Mesenchymal stem cell (in vitro differentiated cells and primary cell): ENCODE measurements at regions not wholly inside any gene's neighbourhood (a gene's known extent, or its start where the extent isn't known, plus 50 kb on each side); places are given as distances from the start of the nearest gene placed in this dataset.

Experiments
- DNase-seq: peaks from one replicate; pipeline ENCODE4 v3.0.0-alpha.2; 2013
- H2AFZ ChIP-seq: one replicate; pipeline ENCODE4 v1.6.1; 2013; ENCODE audit warnings: low read depth, mild to moderate bottlenecking, control low read depth, inconsistent platforms, low read length, moderate library complexity
- H2AK5ac ChIP-seq: 2 replicates; pipeline ENCODE4 v1.6.1; 2013; ENCODE audit warnings: low read length, moderate library complexity, mild to moderate bottlenecking, inconsistent platforms; ENCODE audit not compliant: severe bottlenecking
- H2BK120ac ChIP-seq: one replicate; pipeline ENCODE4 v1.6.1; 2013; ENCODE audit warnings: low read depth, mild to moderate bottlenecking, inconsistent platforms, low read length, moderate library complexity
- H2BK12ac ChIP-seq, 2 experiments: one replicate each; pipeline ENCODE4 v1.6.1; 2013; ENCODE audit warnings: inconsistent platforms in 2 of 2, low read length in 2 of 2, mild to moderate bottlenecking in 2 of 2, moderate library complexity in 2 of 2, control low read depth in 1 of 2
- H2BK15ac ChIP-seq: one replicate; pipeline ENCODE4 v1.6.1; 2013; ENCODE audit warnings: mild to moderate bottlenecking, low read depth, inconsistent platforms; ENCODE audit not compliant: poor library complexity, severe bottlenecking
- H2BK5ac ChIP-seq: 2 replicates; pipeline ENCODE4 v1.6.1; 2013; ENCODE audit warnings: low read depth, mild to moderate bottlenecking, low read length, control low read depth, inconsistent platforms; ENCODE audit not compliant: poor library complexity, severe bottlenecking
- H3K14ac ChIP-seq, 2 experiments: one replicate each; pipeline ENCODE4 v1.6.1; 2013; ENCODE audit warnings: inconsistent platforms in 2 of 2, low read length in 2 of 2, control low read depth in 1 of 2, mild to moderate bottlenecking in 1 of 2, moderate library complexity in 1 of 2
- H3K18ac ChIP-seq, 2 experiments: one replicate each; pipeline ENCODE4 v1.6.1; 2013; ENCODE audit warnings: inconsistent platforms in 2 of 2, low read length in 2 of 2, control low read depth in 1 of 2, low read depth in 1 of 2, mild to moderate bottlenecking in 1 of 2
- H3K23ac ChIP-seq, 2 experiments: one replicate each; pipeline ENCODE4 v1.6.1; 2013; ENCODE audit warnings: inconsistent platforms in 2 of 2, low read length in 2 of 2, mild to moderate bottlenecking in 2 of 2, moderate library complexity in 2 of 2, control low read depth in 1 of 2
- H3K27ac ChIP-seq: 2 replicates; pipeline ENCODE4 v1.5.1; 2013; ENCODE audit warnings: mild to moderate bottlenecking, moderate library complexity, low read length, control low read depth, inconsistent platforms; ENCODE audit not compliant: poor library complexity, severe bottlenecking
- H3K27me3 ChIP-seq, 2 experiments: 2 replicates each; pipeline versions ENCODE4 v1.6.1 to v1.7.0; 2013; ENCODE audit warnings: low read length in 2 of 2, mild to moderate bottlenecking in 2 of 2, moderate library complexity in 2 of 2, control low read depth in 1 of 2, inconsistent platforms in 1 of 2; ENCODE audit not compliant: control insufficient read depth in 1 of 2, insufficient read depth in 1 of 2
- H3K36me3 ChIP-seq, 2 experiments: 2 replicates each; pipeline versions ENCODE4 v1.6.1 to v1.7.0; 2013; ENCODE audit warnings: low read length in 2 of 2, control low read depth in 1 of 2, inconsistent platforms in 1 of 2, low read depth in 1 of 2, mild to moderate bottlenecking in 1 of 2; ENCODE audit not compliant: insufficient read depth in 2 of 2, control insufficient read depth in 1 of 2
- H3K4ac ChIP-seq, 2 experiments: one replicate each; pipeline ENCODE4 v1.6.1; 2013; ENCODE audit warnings: inconsistent platforms in 2 of 2, low read length in 2 of 2, mild to moderate bottlenecking in 2 of 2, moderate library complexity in 2 of 2, control low read depth in 1 of 2, low read depth in 1 of 2
- H3K4me1 ChIP-seq: 2 replicates; pipeline ENCODE4 v1.6.1; 2013; ENCODE audit warnings: low read depth, low read length, control low read depth; ENCODE audit not compliant: control insufficient read depth, insufficient read depth
- H3K4me2 ChIP-seq: 2 replicates; pipeline ENCODE4 v1.6.1; 2013; ENCODE audit warnings: low read length, mild to moderate bottlenecking, inconsistent platforms; ENCODE audit not compliant: poor library complexity, severe bottlenecking
- H3K4me3 ChIP-seq, 2 experiments: 2 replicates each; pipeline versions ENCODE4 v1.5.1 to v1.7.0; 2013; ENCODE audit warnings: low read length in 2 of 2, mild to moderate bottlenecking in 2 of 2, control low read depth in 1 of 2, low read depth in 1 of 2; ENCODE audit not compliant: insufficient read depth in 1 of 2
- H3K79me1 ChIP-seq: replicated peaks from 2 replicates; pipeline ENCODE4 v1.6.1; 2013; ENCODE audit warnings: mild to moderate bottlenecking, control low read depth, low read length, inconsistent platforms; ENCODE audit not compliant: poor library complexity, severe bottlenecking
- H3K9ac ChIP-seq: 2 replicates; pipeline ENCODE4 v1.7.0; 2013; ENCODE audit warnings: mild to moderate bottlenecking, low read length, moderate library complexity
- H3K9me3 ChIP-seq: 2 replicates; pipeline ENCODE4 v1.7.0; 2013; ENCODE audit warnings: mild to moderate bottlenecking, low read length; ENCODE audit not compliant: control insufficient read depth
- H4K8ac ChIP-seq: one replicate; pipeline ENCODE4 v1.6.1; 2013; ENCODE audit warnings: inconsistent platforms, mild to moderate bottlenecking, low read length, moderate library complexity
- H4K91ac ChIP-seq: one replicate; pipeline ENCODE4 v1.6.1; 2013; ENCODE audit warnings: mild to moderate bottlenecking, low read length, inconsistent platforms
- WGBS: methylation state at CpG from one replicate; pipeline ENCODE4 v1.1.7; 2013; ENCODE audit warnings: mixed read lengths; 5-methylcytosine and 5-hydroxymethylcytosine counted together

DNA sequence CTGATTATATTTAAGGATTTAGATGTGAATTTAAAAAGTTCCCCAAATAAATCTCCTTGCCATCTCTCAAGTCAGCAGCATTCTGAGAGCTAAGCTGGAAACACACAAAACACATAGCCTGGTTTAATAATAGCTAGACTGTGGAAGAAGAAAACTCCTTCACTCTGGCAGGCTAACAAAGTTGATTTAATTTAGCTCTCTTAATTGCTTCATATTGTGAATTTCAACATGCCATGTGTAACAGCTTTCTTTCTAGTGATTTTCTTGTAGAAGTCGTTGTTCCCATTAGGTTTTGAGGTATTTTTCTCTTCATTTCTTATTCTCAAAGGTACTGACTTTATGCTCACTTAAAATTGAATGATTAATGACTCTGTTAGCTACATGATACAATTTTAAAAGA is 216.8 kb upstream of the AKR1E2 start:
- Histone ChIP-seq H3K4me3 (no peak overlapping the region), H3K4me2 (no peak overlapping the region), H3K9me3 (no peaks in the 10 kb centered on the region), H2BK12ac (no peak overlapping the region), H2AFZ (no peak overlapping the region), H3K79me1 (no peaks in the 10 kb centered on the region), H3K14ac (no peak overlapping the region), H3K9ac (no peak overlapping the region), H2BK120ac (no peak overlapping the region), H2BK5ac (no peak overlapping the region), H3K18ac (no peak overlapping the region), H3K36me3 (no peaks in the 10 kb centered on the region), H3K23ac (no peak overlapping the region), H3K27ac (no peak overlapping the region), H2AK5ac (no peak overlapping the region), H4K91ac (no peak overlapping the region), H3K4me1 (peaks cover 2% of the 10 kb centered on the region), H4K8ac (no peak overlapping the region), H3K4ac (no peak overlapping the region), H2BK15ac (no peak overlapping the region), H3K27me3 (no peaks in the 10 kb centered on the region)
- no CpG with 5 or more reads among the region's 1 CpG for WGBS
- DNase-seq: no peak

DNA sequence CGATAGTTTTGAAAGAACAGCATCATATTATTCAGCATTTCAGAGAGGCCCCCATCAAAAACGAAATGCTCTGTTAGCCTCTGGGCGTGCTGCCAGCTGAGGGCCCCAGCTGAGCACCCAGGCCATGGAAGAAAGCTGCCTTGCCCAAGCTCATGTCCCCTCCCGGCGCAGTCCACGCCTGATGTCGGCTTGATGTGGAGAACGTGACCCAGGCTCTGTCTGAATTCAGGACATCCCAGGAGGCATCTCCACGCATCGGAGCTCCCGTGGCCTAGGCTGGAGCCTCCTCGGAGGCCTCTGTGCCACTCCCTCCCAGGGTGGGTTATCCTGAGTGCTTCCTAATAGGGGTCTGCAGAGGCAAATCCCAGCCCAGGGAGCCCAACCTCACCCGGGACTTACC is 218.3 kb upstream of the AKR1E2 start:
- no peak overlapping the region for H3K4me3 ChIP-seq
- no peak for DNase-seq
- no peak overlapping the region for H4K91ac ChIP-seq
- H2BK15ac ChIP-seq: no peak overlapping the region
- H3K79me1 ChIP-seq: no peaks in the 10 kb centered on the region
- H3K4me2 ChIP-seq: no peak overlapping the region
- no peaks in the 10 kb centered on the region for H3K27me3 ChIP-seq
- H3K9ac ChIP-seq: no peak overlapping the region
- no peak overlapping the region for H2BK120ac ChIP-seq
- peaks cover 2% of the 10 kb centered on the region for H3K4me1 ChIP-seq
- no peaks in the 10 kb centered on the region for H3K9me3 ChIP-seq
- H4K8ac ChIP-seq: peak overlapping the region; percentile 60
- no peaks in the 10 kb centered on the region for H3K36me3 ChIP-seq
- no peak overlapping the region for H2AK5ac ChIP-seq
- H2BK5ac ChIP-seq: no peak overlapping the region
- no peak overlapping the region for H3K4ac ChIP-seq
- no peak overlapping the region for H3K14ac ChIP-seq
- H2BK12ac ChIP-seq: no peak overlapping the region
- H2AFZ ChIP-seq: no peak overlapping the region
- no peak overlapping the region for H3K23ac ChIP-seq
- H3K18ac ChIP-seq: no peak overlapping the region
- WGBS: 88% methylated on average over 13 of the region's 13 CpGs
- H3K27ac ChIP-seq: no peak overlapping the region

DNA sequence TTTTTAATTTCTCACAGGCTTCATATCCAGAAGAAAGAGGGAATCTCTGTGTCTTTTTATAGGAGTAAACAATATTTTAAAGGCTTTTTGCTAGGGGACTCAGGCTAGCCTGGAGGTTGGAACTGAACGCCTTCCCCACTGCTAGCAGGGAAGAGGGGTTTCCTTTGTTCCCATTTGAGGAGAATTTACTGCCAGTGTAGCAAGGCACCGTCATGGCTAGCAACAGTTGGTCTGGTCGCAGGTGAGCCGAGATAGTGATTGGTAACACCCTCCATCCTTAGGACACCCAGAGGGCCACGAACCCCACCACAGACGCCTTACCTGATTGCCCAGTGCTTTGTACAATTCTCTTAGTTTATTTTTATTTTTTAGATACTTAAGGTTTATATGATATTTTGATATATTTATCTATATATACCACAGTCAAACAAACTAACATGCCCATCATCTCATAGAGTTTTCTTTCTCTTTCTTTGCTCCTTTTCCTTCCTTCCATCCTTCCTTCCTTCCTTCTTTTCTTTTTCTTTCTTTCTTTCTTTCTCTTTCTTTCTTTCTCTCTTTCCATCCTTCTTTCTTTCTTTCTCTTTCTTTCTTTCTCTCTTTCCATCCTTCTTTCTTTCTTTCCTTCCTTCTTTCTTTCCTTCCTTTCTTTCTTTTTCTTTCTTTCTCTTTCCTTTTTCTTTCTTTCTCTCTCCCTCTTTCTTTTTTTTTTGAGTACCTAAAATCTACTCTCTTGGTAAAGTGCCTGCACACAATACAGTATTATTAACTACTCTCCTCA is 219.0 kb upstream of the AKR1E2 start:
- H3K14ac ChIP-seq: no peak overlapping the region
- no peak overlapping the region for H3K18ac ChIP-seq
- no peak overlapping the region for H2BK5ac ChIP-seq
- WGBS: 86% methylated on average over 1 of the region's 6 CpGs
- H3K4me2 ChIP-seq: no peak overlapping the region
- H3K4me1 ChIP-seq: peaks cover 2% of the 10 kb centered on the region
- H4K91ac ChIP-seq: no peak overlapping the region
- H2BK120ac ChIP-seq: no peak overlapping the region
- H3K4me3 ChIP-seq: no peak overlapping the region
- DNase-seq: no peak
- H4K8ac ChIP-seq: no peak overlapping the region
- no peaks in the 10 kb centered on the region for H3K79me1 ChIP-seq
- no peak overlapping the region for H2BK12ac ChIP-seq
- no peak overlapping the region for H3K27ac ChIP-seq
- no peak overlapping the region for H2AFZ ChIP-seq
- H3K4ac ChIP-seq: no peak overlapping the region
- H3K23ac ChIP-seq: no peak overlapping the region
- H2AK5ac ChIP-seq: no peak overlapping the region
- H2BK15ac ChIP-seq: no peak overlapping the region
- no peak overlapping the region for H3K9ac ChIP-seq
- no peaks in the 10 kb centered on the region for H3K27me3 ChIP-seq
- no peaks in the 10 kb centered on the region for H3K36me3 ChIP-seq
- H3K9me3 ChIP-seq: peaks cover 4% of the 10 kb centered on the region

DNA sequence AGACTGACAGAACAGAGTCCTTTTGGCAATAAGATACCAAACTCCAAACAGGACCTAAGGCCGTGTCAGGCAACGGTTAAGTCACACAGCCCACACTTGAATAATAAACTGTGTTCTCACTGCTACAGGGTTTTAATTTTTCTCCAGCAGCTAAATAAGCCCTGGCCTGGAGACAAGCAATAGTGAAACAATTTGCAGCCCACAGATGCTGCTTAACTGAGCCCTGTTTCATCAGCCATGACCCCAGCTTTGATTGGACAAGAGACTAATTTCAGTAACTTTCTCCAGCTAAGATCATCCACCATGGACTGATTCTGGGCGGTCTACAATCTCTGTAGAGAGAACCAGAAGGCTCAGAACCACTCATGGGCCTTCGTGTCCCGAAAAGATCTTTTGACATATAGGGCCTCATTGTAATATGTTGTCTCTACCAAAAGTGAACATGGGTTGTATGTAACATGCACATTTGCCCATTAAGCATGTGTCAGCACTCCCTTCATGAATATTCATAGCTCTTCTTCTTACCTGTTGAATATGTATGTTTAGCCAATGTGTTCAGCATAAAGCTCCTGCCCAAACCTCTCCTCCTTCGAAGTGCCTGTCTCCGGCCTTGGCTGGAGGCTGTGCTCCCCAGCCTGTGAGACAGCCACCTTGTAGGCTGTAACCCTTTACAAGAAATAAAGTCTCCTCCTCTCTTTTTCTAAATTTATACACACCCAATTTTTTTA is 223.1 kb upstream of the AKR1E2 start:
- no peaks in the 10 kb centered on the region for H3K36me3 ChIP-seq
- no peak overlapping the region for H2BK5ac ChIP-seq
- H3K4me2 ChIP-seq: no peak overlapping the region
- H3K27me3 ChIP-seq: no peaks in the 10 kb centered on the region
- no peak overlapping the region for H4K8ac ChIP-seq
- H3K23ac ChIP-seq: no peak overlapping the region
- H2AK5ac ChIP-seq: no peak overlapping the region
- H3K4me3 ChIP-seq: no peak overlapping the region
- no peak overlapping the region for H3K27ac ChIP-seq
- H2BK15ac ChIP-seq: no peak overlapping the region
- peaks cover 10% of the 10 kb centered on the region for H3K9me3 ChIP-seq
- H3K18ac ChIP-seq: no peak overlapping the region
- H2BK120ac ChIP-seq: no peak overlapping the region
- H3K4ac ChIP-seq: no peak overlapping the region
- no peak overlapping the region for H3K14ac ChIP-seq
- H2BK12ac ChIP-seq: no peak overlapping the region
- no peak overlapping the region for H3K9ac ChIP-seq
- H3K4me1 ChIP-seq: peaks cover 2% of the 10 kb centered on the region
- H3K79me1 ChIP-seq: no peaks in the 10 kb centered on the region
- no peak overlapping the region for H2AFZ ChIP-seq
- 83% methylated on average over 7 of the region's 7 CpGs for WGBS
- H4K91ac ChIP-seq: no peak overlapping the region
- DNase-seq: no peak
